Fibroblast of peridontal ligament (primary cell): ENCODE measurements at regions not wholly inside any gene's neighbourhood (a gene's known extent, or its start where the extent isn't known, plus 50 kb on each side); places are given as distances from the start of the nearest gene placed in this dataset.
"Not testable (repeated sequence)": the region's sequence is repeated elsewhere in the genome, so short reads cannot be mapped to it uniquely, and the experiment has no call there.

ENCODE experiments used
- DNase-seq: peaks from one replicate; pipeline ENCODE4 v3.0.0-alpha.2; 2010; ENCODE audit errors: extremely low read depth

DNA sequence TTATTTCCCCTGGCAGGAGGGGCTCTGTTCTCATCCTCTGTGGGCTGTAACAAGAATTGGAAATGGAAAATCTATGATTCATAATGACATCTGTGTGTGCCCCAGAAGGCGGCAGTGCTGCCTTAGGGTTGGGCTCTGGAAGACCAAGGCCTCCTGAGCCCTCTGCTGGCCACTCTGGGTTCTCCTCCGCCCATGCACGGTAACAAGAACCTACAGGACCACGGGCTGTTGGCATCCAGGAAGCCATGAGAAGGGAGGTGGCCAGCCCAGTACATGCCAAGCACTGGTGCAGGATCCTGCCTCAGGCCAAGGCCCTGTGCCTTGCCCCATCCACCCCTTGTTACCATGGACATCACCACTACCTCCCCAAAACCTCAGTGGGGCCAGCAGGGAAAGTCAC, 454.2 kb downstream of the TP53TG3F start:
- not testable (repeated sequence) for DNase-seq

DNA sequence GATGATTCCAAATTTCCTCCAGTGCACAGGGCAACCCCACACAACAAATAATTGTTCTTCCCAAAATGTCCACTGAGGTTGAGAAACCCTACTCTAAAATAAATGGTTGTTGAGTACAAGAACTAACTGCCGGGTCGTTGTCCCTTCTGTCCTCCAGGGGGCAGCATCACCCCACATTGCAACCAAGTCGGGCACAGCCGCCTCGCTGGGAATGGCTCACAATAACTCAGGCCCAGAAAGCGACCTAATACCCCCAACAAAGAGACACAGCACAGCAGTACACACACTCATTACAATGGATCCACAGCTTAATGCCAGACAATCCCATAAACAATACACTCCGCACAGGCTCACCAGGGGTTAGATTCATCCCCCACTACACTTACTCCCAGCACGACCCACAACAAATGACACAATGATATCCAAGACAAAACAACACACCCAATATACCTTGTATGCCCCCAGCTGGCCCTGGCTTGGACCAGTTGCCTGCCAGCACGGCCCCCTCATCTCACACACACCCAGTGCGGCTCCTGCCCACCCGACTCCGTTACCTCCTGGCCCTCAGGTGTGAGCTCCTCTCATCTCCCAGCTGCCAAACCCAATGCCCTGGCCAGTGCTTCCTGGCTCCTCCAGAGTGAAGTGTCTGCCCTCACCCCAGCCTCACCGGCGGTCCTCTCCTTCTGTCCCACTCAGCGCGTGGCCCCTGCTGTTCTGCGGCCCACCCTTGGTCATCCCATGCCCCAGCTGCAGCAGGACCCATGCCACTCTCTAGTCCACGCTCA, 461.5 kb downstream of the TP53TG3F start:
- not testable (repeated sequence) for DNase-seq

DNA sequence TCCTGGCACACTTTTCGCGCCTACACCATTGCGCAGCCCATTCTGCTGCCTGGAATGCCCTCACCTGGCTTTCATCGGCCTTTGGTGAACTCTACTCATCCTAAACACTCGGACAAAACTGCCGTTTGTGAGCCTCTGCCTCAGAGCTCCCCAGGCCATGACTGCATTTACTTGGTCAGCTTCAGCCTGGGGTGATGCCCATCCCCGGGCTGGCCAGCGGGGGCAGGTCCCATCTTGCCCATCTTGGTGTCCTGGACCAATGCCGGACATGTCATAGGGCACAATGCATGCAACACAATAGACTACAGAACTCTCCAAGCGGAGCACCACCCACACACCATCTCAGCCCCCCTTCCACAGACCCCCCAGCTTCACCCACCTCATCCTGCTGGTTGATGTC, 463.5 kb downstream of the TP53TG3F start:
- DNase-seq, result not testable (repeated sequence)

DNA sequence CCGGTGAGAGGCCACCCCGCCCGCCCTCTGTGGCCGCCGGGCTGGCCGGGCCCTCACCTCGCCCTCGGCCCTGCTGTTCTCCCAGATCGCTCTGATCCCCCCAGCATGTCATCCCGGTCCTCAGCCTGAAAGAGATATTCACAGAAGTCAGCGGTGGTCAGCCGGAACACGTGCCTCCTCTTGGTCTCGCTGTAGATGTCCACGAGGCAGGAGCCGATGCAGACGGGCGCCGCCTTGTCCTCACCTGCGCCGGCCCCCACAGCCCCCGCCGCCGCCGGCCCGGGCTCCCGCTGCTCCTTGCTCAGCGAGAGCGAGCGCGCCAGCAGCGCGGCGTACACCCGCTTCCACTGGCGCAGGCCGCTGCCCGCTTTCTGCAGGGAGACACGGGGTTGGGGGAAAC, 468.6 kb downstream of the TP53TG3F start:
- not testable (repeated sequence) for DNase-seq

DNA sequence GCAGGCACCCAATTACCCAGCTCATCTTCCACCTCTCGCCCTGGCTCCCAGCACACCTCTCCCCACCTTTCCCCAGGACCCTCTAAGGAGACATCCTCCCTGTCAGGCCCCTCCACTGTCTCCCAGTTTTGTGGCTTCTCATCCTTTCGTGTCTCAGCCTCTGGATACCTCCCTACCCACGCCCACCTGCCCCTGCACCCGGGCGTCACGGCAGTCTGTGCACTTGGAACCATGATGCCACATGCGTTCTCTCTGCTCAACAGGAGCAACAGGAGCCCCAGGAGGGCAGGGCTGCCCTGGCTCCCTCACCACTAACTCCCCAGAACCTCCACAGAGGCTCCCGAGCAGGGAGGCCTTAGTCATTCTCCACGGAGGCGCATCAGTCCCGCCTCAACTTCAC, 472.8 kb downstream of the TP53TG3F start:
- not testable (repeated sequence) for DNase-seq

DNA sequence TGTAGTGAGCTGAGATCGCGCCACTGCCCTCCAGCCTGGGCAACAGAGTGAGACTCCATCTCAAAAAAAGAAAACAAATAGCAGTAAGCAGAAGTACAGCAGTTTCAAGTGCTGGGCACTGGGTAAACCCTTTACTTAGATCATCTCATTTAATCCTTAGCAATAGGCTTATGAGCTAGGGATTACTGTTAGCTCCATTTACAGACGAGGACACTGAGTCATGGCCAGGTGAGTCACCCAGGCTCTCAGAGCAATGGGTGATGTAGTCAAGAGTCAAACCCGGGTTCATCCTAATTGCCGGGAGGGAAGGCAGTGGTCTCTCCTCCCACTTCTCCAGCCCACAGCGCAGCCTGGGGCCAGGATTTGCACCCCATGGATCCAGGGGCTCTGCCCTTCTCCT, 473.6 kb downstream of the TP53TG3F start:
- not testable (repeated sequence) for DNase-seq

DNA sequence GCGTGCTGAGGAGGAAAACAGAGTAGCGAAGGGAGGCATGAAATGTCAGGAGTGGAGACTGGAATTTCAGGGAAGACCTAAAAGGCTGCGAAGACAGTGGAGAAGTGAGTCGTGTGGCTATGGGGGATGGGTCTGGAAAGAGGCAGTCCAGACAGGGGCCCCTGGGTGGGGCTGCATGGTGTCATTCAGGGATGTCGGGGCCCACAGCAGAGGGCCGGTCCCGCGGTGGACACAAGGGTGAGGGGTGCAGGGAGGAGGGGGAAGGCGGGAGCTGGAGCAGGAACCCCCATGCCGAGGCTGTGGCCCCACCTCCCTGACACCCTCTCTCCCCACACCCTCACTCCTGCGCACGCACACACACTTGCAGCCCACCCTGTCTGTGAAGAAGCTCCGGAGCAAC, 476.4 kb downstream of the TP53TG3F start:
- DNase-seq, result not testable (repeated sequence)

DNA sequence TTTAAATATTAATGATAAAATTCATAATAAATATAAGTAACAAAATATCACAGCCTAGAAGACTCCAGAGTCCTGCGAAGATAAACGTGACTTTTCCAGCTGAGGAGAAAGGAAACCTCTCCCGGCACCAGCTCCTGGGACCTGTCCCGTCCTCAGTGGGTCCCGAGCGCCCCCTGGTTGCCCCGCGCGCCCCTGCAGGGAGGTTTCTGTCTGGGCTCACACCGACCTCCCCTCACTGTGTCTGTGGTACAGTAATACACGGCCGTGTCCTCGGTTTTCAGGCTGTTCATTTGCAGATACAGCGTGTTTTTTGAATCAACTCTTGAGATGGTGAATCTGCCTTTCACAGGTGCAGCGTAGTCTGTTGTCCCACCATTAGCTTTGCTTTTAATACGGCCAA, 478.7 kb downstream of the TP53TG3F start:
- not testable (repeated sequence) for DNase-seq

DNA sequence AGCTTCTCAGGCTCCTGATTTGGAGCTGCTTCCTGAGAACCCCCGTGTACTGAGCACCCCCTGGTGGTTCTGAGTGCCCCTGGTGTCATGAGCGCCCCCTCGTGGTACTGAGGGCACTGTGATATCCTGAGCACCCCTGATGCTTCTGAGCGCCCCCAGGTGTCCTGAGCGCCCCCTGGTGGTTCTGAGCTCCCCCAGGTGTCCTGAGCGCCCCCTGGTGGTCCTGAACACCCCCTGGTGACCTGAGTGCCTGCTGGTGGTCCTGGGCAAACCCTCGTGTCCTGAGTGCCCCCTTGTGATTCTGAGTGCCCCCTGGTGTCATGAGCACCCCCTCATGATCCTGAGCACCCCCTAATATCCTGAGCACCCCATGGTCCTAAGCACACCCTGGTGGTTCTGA, 502.1 kb downstream of the TP53TG3F start:
- not testable (repeated sequence) for DNase-seq

DNA sequence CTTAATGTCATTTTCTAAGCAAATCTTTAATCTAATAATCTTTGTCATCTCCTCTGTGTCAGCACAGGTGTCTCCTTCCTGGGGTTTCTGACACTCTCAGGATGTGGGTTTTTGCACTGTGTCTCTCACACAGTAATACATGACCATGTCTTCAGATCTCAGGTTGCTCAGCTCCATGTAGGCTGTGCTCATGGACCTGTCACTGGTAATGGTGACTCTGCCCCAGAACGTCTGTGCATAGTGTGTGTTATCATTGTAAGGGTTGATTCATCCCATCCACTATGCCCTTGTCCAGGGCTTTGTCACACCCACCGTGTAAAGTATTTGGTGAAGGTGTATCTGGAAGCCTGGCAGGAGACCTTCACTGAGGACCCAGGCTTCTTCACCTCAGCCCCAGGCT, 506.1 kb downstream of the TP53TG3F start:
- DNase-seq, result not testable (repeated sequence)

DNA sequence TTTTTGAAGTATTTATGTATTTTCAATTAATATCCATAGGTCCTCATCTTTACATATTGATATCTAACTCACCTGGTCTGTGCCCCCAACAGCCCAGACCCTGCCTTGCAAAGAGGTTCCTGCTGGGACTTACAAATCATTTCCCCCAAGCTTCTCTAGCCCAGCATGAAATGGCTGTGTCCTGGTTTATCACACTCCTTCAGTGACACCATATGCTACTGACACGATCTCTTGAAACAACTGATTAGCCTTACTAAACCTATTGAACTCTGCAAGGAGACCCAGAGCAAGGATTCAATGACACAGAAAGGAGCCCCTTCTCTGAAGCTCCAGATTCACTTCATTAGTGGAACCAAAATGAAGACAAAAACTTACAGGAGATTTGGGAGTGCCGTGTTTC, 507.4 kb downstream of the TP53TG3F start:
- DNase-seq, result not testable (repeated sequence)

DNA sequence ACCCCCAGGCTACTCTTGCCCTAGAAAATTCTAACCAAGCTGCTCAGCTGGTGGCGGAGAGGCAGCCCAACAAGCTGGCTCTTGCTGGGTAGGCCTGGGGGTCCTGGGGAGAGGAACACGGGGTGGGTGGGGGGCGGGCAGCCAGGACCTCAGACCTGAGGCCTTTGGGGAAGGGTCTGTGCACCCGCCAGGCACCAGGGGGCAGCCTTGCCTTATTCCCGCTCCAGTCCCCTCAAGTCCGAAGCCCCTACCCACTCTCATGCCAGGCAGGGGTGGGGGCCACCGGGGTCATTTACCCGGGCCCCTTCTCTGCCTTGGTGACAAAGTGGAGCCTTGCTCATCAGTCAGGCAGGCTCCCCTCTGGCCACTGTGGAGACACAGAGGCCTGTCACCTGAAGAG, 515.1 kb downstream of the TP53TG3F start:
- not testable (repeated sequence) for DNase-seq

DNA sequence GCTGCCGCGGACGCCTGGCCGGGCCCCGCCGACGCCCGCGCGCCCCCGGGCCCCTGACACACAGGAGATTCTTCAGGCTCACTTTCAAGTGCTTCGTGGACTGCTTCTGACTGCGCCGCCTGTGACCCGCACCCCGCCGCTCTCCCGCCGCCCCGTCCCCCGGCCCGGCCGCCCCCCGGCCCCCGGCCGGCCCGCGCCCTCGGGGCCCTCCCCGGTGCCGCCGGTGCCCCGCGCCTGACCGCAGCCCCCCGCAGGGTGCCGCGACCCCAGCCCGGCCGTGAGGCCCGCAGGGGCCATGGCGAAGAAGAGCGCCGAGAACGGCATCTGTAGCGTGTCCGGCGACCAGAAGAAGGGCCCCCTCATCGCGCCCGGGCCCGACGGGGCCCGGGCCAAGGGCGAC, 516.3 kb downstream of the TP53TG3F start:
- DNase-seq, result not testable (repeated sequence)

DNA sequence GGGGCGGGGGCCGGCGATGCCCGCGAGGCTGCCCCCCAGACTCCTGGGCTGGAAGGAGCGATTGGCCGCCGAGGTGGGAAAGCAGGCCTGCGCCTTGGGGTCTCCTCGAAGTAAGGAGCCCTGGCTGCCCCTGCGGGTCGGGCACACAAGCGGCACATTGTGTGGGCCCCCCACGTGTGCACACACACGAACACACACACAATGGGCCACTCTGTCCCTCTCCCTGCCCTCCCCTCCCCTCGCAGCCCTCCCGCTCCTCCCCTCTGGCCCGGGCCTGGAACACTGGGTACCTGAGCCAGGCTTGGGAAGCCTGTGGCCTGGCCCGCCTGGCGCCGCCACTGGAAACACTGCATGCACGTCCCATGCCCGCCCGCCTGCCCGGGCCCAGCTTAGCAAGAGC, 517.1 kb downstream of the TP53TG3F start:
- not testable (repeated sequence) for DNase-seq

DNA sequence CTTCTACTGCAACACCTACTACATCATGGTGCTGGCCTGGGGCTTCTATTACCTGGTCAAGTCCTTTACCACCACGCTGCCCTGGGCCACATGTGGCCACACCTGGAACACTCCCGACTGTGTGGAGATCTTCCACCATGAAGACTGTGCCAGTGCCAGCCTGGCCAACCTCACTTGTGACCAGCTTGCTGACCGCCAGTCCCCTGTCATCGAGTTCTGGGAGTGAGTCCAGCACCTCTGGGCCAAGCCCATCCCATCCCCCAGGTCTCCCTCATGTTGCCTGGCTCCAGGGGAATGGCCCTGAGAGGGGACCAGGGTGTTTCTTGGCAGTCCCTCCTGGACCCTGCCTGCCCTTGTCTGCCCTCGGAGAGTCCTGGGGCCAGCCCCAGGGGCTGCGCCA, 519.4 kb downstream of the TP53TG3F start:
- DNase-seq, result not testable (repeated sequence)

DNA sequence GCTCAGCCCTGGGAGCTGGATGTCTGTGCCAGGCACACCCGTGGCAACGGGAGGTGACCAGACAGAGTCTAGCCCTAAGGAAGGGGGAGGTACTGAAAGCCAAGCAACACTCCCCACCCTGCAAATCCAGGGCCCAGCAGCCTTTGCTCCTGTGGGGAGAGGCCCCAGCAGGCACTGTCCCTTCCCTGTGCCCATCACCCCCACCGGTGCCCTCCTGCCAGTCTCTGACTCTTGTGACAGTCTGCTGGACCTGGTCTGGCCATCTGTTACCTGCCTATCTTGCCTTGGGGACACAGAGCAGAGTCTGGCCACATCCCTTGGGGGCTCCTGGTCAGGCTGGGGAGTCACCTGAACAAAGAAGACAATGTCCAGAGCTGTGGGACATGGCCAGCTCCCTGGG, 520.2 kb downstream of the TP53TG3F start:
- DNase-seq, result not testable (repeated sequence)

DNA sequence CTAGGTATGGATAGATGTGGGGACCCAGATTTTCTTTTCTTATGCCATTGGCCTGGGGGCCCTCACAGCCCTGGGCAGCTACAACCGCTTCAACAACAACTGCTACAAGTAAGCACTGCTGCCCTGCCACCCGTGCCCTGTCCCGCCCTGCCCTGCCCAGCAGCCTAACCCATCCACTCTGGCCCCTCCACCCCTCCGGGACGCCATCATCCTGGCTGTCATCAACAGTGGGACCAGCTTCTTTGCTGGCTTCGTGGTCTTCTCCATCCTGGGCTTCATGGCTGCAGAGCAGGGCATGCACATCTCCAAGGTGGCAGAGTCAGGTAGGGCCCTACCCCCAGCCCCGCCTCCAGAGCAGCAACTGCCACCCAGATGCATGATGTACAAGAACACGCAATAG, 521.3 kb downstream of the TP53TG3F start:
- not testable (repeated sequence) for DNase-seq

DNA sequence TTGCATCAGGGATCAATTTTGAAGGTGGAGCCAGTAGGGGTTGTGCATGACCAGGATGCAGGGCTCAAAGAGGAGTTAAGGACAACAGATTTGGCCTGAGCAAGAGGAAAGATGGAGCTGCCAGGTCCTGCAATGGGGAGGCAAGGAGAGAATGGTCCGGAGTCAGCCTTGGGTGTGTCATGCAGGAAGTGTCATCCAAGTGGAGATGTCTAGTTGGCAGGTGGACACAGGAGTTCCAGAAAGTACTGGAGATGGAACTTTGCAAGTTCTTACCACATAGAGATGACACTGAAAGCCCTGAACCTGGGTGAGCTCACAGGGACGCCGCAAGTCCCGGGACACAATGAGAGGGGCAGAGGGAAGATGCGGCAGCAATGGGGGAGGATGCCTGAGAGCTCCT, 525.0 kb downstream of the TP53TG3F start:
- not testable (repeated sequence) for DNase-seq

DNA sequence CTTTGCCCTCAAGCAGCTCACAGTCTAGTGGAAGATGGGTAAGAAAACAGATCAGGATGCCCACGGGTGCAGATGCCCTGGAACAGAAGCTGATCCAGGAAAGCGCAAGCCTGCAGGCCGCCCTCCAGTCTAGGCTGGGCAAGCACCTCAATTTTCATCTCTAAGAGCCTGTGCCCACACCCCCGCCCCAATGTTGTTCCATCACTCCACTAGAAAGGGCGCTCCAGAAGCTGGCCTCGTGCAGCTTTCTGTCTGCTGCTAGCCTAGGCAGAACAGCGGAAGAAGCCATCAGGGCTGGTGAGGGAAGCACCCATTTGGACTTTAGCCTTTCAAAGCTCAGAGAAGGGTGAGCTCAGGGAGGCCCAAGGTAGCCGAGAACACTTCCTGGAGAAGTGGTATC, 527.1 kb downstream of the TP53TG3F start:
- DNase-seq, result not testable (repeated sequence)

DNA sequence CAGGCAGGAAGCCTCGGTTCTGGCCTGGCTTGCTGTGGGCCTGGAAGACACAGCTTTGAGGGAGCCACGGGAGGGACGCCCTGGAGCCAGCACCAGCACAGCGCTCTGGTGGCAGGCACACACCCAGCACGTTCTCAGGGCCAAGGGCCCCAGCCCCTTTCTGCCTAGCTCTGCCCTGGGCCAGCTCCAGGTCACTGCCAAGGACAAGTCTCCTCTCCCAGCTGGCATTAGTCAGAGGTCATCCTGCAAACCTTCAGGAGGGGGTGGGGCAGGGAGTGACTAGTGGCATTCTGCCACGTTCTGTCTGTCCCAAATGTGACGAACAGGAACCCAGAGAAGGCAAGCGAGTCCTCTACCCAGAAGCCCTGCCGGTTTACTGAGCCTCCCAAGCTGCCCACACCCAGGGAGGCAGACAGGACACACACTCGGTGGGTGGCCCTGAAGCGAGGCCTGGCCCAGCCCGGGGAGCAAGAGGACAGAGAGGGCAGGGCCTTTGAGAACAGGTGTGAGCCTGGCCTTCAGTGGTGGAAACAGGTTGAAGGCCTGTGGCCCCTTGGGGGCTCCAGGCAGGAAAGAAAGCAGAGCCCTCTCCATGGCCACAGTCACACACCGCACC, 528.0 kb downstream of the TP53TG3F start:
- DNase-seq, result not testable (repeated sequence)

DNA sequence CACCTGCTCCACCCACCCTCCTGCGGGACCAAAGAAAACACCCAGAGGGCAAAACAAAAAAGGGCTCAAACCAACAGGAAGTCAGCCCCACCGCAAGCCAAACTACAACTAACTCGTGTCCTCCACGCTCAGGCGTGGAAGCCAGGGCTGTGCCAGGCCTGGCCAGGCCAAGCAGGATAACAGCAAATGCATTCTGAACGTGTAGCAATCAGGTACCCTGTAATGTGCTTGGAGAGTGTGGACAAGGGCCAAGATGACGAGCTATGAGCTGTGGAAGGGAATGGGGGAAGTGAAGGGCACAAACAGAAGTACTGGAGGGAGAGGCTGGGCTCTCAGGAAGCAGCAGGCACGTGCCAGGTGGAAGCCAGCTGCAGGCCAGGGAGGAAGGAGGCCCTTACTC, 528.6 kb downstream of the TP53TG3F start:
- not testable (repeated sequence) for DNase-seq

DNA sequence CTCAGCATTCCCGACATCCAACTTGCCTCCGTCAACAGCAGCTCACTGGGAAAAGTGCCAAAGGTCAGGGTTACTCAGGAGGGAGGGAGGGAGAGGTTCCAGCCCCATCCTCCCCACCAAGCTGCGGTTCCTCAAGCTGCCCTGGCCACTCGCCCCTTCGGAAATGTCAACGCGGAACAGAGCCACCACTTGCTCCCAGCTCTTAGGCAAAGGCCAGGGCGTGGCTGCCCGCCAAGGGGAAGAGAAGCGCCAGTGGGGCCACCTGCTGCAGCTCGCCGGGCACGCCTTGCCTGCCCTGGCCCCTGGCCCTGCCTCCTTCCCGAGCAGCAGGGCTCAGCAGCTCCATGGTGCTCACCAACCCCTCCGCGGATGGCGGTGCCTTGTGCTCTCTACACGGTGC, 531.1 kb downstream of the TP53TG3F start:
- not testable (repeated sequence) for DNase-seq

DNA sequence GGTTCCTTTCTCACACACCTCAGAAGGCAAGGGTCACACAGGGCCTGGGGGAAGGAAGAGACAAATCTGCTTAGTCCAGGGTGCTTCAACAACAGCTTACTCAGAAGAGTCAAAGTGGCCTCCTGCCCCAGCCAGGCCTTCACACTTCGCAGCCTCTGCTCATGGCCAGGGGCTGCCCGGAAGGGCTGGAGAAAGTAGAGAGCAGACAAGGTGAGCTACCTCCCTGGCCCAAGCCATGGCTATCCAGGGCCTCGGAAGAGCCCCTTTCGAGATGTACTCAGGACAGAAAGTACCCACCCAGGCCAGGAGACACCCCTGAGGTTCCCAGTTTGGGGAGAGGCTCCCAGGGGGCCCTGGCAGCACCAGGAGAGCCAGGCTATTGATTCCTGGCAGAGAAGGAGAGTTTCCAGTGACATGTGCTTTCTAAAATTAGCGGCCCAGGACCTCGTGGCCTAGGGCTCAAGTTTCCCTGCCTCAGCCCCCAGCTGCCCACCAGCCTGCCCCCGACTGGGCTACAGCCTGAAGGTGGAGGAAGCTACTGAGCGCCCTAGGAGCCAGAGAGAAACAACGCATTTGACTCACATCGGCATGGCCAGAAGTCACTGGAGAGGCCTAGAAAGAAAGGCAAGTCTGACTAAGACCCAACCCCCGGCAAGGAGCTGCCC, 533.2 kb downstream of the TP53TG3F start:
- DNase-seq, result not testable (repeated sequence)
